Kidney (tissue), 13 donors: ENCODE measurements at regions not wholly inside any gene's neighbourhood (a gene's known extent, or its start where the extent isn't known, plus 50 kb on each side); places are given as distances from the start of the nearest gene placed in this dataset.
"Not testable (repeated sequence)": the region's sequence is repeated elsewhere in the genome, so short reads cannot be mapped to it uniquely, and the experiment has no call there.

ENCODE experiments used
- DNase-seq, 5 donors: peaks; one replicate each; pipeline ENCODE4 v3.0.0-alpha.2; 2013 to 2020
- FAIRE-seq: peaks from 2 replicates; lab custom pipeline; 2012; peaks lifted over from hg19 to GRCh38; lab: Jason Lieb, UNC
- H3K27ac ChIP-seq, 2 donors: one replicate each; pipeline ENCODE4 v1.7.0; 2013; ENCODE audit warnings: low read depth in 2 of 2, low read length in 2 of 2, inconsistent platforms in 1 of 2
- H3K27me3 ChIP-seq: one replicate; pipeline ENCODE4 v1.7.1; 2013; ENCODE audit warnings: low read length, inconsistent platforms; ENCODE audit not compliant: control insufficient read depth, insufficient read depth
- H3K36me3 ChIP-seq, 3 donors: one replicate each; pipeline versions ENCODE4 v1.7.0 to v1.7.1; 2013; ENCODE audit warnings: low read length in 3 of 3, control low read depth in 1 of 3, inconsistent platforms in 1 of 3; ENCODE audit not compliant: insufficient read depth in 3 of 3, control insufficient read depth in 2 of 3
- H3K4me1 ChIP-seq, 3 donors: one replicate each; pipeline versions ENCODE4 v1.7.0 to v1.7.1; 2013; ENCODE audit warnings: low read length in 3 of 3, inconsistent platforms in 1 of 3, low read depth in 1 of 3; ENCODE audit not compliant: control insufficient read depth in 2 of 3, insufficient read depth in 2 of 3
- H3K4me3 ChIP-seq, 3 donors: one replicate each; pipeline versions ENCODE4 v1.7.0 to v1.8.1; 2013; ENCODE audit warnings: low read length in 3 of 3, control low read depth in 1 of 3, inconsistent platforms in 1 of 3
- H3K9ac ChIP-seq, 3 donors: one replicate each; pipeline versions ENCODE4 v1.7.0 to v1.7.1; 2013; ENCODE audit warnings: low read length in 3 of 3, control low read depth in 1 of 3, inconsistent platforms in 1 of 3
- H3K9me3 ChIP-seq, 3 donors: one replicate each; pipeline versions ENCODE4 v1.7.0 to v1.7.1; 2013; ENCODE audit warnings: low read length in 3 of 3, control low read depth in 1 of 3, inconsistent platforms in 1 of 3; ENCODE audit not compliant: control insufficient read depth in 2 of 3, insufficient read depth in 1 of 3
- intact Hi-C: fragments of 100-400 bp; cut with DNase I; formaldehyde crosslinking; loops from one replicate; pipeline ENCODE4 v1.11.1; 2022
- TF ChIP-seq, protein P1 (sequence below): IDR thresholded peaks from 3 replicates; pipeline ENCODE4 v1.5.1; 2012; ENCODE audit warnings: mild to moderate bottlenecking, moderate library complexity, borderline replicate concordance; ENCODE audit not compliant: insufficient read depth; ENCODE audit errors: extremely low read depth
- donor health status: control.
- donor health status: control.
- donor health status: control.
- donor health status: control.
- donor health status: control.
- donor health status: DM: yes; HTN: yes; CAD: no.
- donor health status: Normal renal cell carcinoma (clear cell type).

GRCh38 chr3:68664276-68664675, 268.1 kb downstream of the TAFA4 start:
- no peaks in the 10 kb centered on the region for H3K36me3 ChIP-seq
- intact Hi-C loops = no loop called here
- FAIRE-seq = no peak

GRCh38 chr3:68662176-68662575, 270.2 kb downstream of the TAFA4 start:
- TF ChIP-seq, protein P1, sequence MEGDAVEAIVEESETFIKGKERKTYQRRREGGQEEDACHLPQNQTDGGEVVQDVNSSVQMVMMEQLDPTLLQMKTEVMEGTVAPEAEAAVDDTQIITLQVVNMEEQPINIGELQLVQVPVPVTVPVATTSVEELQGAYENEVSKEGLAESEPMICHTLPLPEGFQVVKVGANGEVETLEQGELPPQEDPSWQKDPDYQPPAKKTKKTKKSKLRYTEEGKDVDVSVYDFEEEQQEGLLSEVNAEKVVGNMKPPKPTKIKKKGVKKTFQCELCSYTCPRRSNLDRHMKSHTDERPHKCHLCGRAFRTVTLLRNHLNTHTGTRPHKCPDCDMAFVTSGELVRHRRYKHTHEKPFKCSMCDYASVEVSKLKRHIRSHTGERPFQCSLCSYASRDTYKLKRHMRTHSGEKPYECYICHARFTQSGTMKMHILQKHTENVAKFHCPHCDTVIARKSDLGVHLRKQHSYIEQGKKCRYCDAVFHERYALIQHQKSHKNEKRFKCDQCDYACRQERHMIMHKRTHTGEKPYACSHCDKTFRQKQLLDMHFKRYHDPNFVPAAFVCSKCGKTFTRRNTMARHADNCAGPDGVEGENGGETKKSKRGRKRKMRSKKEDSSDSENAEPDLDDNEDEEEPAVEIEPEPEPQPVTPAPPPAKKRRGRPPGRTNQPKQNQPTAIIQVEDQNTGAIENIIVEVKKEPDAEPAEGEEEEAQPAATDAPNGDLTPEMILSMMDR = no peak
- Histone ChIP-seq H3K4me1 (no peaks in the 10 kb centered on the region), H3K4me3 (no peak overlapping the region), H3K36me3 (no peaks in the 10 kb centered on the region), H3K27ac (no peak overlapping the region), H3K27me3 (no peaks in the 10 kb centered on the region), H3K9me3 (no peaks in the 10 kb centered on the region), H3K9ac (no peak overlapping the region)
- no peak for DNase-seq
- FAIRE-seq = no peak
- intact Hi-C loops = no loop called here

More at GRCh38 chr3:68664276-68664675, 268.1 kb downstream of the TAFA4 start:
- DNase-seq = no peak
- Histone ChIP-seq H3K27me3 (no peaks in the 10 kb centered on the region), H3K4me3 (no peak overlapping the region), H3K9me3 (no peaks in the 10 kb centered on the region), H3K9ac (no peak overlapping the region), H3K27ac (no peak overlapping the region), H3K4me1 (peaks cover 0 to 6% (median 0%) of the 10 kb centered on the region in 3 donors)
- TF ChIP-seq, protein P1 = no peak

DNA sequence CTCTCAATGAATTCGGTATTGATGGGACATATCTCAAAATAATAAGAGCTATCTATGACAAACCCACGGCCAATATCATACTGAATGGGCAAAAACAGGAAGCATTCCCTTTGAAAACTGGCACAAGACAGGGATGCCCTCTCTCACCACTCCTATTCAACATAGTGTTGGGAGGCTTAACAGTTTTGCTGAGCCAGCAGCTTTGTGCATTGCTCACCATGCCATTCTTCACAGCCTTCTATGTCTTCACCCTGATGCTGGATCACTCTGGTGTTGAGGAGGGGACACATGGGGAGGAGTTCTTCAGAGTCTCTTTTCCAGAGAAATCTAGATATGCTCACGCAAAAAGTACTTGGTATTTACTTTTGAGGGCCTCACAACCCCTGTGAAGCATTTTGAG, 281.7 kb downstream of the TAFA4 start:
- H3K9me3 ChIP-seq, H3K27ac ChIP-seq, intact Hi-C loops, H3K36me3 ChIP-seq, H3K9ac ChIP-seq, FAIRE-seq, DNase-seq, H3K4me1 ChIP-seq, H3K4me3 ChIP-seq, H3K27me3 ChIP-seq: not testable (repeated sequence)

DNA sequence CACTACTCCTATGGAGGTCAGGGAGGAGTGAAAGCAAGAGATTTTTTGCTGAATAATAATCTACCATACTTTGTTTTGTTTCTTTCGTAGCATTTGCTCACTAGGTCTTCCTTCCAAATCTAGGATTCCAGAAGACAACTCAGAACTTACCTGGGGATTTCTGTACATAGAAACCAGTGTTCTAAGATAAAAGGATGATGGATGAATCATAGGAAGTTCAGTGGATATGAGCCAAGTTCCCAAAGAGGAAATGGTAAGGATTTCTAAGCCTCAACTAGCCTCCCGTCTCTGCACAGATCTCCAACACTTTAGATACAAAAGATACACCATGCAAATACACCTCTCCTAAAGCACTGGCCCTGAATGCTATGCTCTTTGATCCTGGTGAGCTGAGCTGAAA, 283.9 kb downstream of the TAFA4 start:
- FAIRE-seq = no peak
- intact Hi-C loops = no loop called here

More for the DNA sequence above, 283.9 kb downstream of the TAFA4 start:
- no peaks in the 10 kb centered on the region for H3K9me3 ChIP-seq
- H3K9ac ChIP-seq = no peak overlapping the region
- no peak overlapping the region for H3K4me3 ChIP-seq
- no peak for DNase-seq
- H3K27me3 ChIP-seq = no peaks in the 10 kb centered on the region
- no peak overlapping the region for H3K27ac ChIP-seq
- no peaks in the 10 kb centered on the region for H3K36me3 ChIP-seq
- TF ChIP-seq, protein P1 = no peak
- no peaks in the 10 kb centered on the region for H3K4me1 ChIP-seq
